GM21786 (cell line): ENCODE measurements at regions not wholly inside any gene's neighbourhood (a gene's known extent, or its start where the extent isn't known, plus 50 kb on each side); places are given as distances from the start of the nearest gene placed in this dataset.
"Not testable (repeated sequence)": the region's sequence is repeated elsewhere in the genome, so short reads cannot be mapped to it uniquely, and the experiment has no call there.

Experiments
- ATAC-seq: cut with Tn5 transposase; IDR thresholded peaks from one replicate; pipeline ENCODE4 v1.9.1; 2021; ENCODE audit not compliant: unreplicated experiment

- ATAC-seq, result peak; percentile 55
Observed at GRCh38 chr4:23970201-23970850, 80.5 kb upstream of the PPARGC1A start.

- no peak for ATAC-seq
Observed at GRCh38 chr4:23969635-23970145, 79.8 kb upstream of the PPARGC1A start.

- ATAC-seq, result no peak
Observed at GRCh38 chr4:23967281-23967680, 77.4 kb upstream of the PPARGC1A start.

- ATAC-seq, result no peak
Observed at GRCh38 chr4:23966725-23967124, 76.9 kb upstream of the PPARGC1A start.

- no peak for ATAC-seq
Observed at GRCh38 chr4:23962462-23962861, 72.6 kb upstream of the PPARGC1A start.

DNA sequence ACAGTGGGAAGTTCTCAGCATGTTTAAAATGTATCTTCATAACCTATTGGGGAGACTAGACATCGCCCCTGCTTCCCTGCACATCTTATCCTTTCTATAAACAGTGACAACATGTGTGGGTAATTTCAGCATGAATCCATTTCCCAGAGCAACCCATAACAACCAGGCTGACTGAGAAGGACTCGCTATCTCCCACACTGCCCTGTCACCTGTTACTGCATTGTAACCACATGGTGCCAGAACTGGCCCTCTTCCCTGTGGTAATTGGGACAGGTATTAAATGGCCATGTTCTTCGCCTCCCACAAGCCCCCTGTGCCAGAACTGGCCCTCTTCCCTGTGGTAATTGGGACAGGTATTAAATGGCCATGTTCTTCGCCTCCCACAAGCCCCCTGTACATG, 71.5 kb upstream of the PPARGC1A start:
- not testable (repeated sequence) for ATAC-seq

DNA sequence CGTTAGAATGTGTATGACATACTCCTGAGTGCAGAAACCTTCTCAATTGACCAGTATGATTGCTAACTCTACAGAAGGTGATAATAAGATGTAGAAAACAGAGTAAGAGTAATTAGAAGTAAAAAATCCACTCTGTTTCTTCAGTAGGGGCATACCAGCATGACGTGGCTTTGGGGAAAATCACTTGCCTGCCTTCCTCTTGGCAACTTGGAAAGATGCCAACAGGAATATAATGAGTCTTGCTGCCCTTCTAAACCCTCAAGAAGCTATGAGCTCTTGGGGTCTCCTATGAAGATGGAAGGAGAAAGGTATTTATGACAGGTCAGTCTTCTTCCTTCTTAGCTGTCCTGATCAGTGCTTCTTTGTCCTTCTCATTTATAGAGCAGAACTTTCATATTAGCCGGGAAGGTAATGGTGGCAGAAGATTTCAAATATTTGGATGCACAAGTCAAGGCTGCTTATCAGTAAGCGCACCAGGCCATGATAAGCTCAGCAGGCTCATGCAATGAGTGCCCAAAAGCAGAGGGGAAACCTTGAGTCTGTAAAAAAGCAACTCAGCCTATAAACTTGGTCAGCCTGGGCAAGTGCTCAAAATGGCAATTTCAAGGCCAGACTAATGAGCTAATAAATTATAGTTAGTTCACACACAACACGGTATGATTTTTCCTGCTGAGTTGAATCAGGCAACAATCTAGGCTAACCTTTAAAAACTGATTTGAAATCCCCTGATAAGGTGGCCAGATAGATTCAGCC, 69.7 kb upstream of the PPARGC1A start:
- ATAC-seq, result no peak

DNA sequence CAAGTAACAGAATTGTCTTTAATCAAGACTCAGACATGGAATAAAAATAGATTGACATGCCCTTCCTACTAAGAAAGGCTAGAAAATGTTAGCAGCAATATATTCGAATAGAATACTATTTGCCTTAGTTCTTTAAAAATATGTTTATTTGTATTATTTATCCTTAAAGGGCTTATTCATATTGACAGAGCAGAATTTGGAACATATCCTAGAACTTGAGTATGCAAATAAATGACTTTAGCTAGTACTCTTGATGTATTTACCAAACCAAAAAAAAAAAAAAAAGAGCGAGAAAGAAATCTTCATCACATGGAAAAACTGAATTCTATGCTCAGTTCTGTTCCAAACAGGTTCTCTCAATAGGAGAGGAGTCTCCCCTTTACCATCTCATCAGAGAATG, 68.9 kb upstream of the PPARGC1A start:
- no peak for ATAC-seq

- no peak for ATAC-seq
Observed at GRCh38 chr4:23957465-23957864, 67.6 kb upstream of the PPARGC1A start.

DNA sequence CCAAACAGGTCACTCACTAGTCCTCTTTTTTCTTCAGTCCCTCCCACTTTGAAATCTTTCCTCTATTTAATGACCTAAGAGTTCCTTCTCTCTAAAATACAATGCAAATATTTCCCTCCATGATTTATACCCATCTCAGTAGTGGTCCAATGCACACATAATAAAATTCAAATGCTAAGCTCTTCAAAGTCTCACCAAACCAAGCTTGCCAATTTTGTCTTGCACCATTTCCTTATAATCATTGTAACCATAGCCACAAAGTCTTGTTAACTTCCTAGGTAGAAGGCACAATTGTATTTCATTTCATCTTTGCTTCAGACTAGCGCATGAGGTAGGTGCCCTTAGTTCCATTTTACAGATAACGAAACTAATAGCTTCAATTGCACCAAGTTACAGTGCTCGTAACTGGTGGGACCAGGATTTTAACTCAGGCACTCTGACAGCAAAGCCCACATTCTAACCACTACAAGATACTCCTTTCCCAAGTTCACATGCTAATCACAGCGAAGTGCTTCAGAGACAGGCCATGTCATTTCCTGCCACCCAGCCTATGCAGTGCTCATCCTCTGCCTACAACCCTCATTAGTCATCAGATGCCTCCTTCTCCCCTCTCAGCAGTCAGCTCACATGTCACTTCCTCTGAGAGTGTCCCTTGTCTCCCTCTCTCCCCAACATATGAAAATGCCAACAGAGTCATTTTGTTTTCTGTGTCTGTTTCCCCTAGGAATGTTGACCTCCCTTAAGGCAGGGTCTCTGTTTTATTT, 66.9 kb upstream of the PPARGC1A start:
- no peak for ATAC-seq

DNA sequence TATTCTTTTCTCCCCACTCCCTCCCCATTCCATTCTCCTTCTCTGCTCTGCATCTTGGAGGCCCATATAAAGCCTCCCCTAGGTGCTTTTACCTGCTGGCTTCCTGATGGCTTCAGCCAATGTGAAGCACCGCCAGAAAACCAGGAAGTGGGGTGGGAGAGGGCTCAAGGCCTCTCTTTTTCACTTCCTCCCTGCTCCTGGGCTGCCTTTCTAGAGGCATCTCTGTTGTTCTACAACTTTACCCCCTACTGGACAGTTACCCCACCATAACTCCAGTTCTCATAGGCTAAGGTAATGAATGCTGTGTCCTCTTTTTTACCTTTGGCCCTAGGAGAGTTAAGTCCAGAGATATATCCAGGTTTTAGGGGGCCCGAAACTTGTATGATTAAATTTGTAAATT, 62.4 kb upstream of the PPARGC1A start:
- ATAC-seq, result no peak

DNA sequence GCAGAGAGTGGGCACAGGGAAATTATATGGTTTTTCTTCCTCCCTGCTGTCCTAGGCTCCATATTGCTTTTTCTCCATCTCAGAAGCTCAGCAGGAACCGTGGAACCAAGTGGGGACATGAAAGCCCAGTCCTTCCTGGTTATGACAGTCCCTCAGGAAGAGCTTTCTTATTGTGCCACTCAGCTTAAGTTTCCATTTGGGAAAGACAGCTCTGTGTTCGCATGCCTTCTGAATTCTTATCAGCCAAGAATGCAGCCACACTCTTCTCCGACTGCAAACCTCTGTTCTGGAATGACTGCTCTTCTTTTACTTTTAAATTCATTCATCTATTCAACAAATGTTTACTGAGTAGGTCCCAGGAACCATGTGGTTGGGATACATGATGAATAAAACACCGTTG, 58.0 kb upstream of the PPARGC1A start:
- no peak for ATAC-seq

DNA sequence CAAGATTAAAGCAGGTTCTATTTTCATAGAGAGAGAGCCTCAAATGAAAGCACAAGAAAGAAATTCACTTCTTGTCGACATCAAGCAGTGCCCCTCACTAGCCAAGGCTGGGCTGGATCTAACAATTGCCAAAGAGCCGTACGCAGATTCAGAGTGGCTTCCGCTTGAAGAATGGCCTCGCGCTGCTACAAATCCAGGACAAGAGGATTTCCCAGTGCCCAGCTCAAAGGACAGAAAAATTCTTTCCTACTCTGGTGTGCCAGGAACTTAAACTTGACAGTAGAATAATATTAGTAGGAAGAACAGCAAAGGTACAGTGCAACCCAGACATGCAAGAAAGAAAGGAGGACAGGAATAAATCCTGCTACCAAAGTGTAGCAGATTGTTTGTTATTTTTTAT, 56.5 kb upstream of the PPARGC1A start:
- no peak for ATAC-seq

- ATAC-seq, result no peak
Observed at GRCh38 chr4:23945451-23946017, 55.7 kb upstream of the PPARGC1A start.

DNA sequence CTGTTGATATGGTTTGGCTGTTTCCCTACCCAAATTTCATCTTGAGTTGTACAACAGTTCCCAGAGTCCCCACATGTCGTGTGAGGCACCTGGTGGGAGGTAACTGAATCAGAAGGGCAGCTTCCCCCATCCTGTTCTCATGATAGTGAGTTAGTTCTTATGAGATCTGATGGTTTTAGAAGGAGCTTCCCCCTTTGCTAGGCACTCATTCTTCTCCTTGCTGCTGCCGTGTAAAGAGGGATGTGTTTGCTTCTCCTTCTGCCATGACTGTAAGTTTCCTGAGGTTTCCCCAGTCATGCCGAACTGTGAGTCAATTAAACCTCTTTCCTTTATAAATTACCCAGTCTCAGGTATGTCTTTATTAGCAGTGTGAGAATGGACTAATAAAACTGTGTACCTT, 54.7 kb upstream of the PPARGC1A start:
- not testable (repeated sequence) for ATAC-seq

- no peak for ATAC-seq
Observed at GRCh38 chr4:23943478-23943877, 53.6 kb upstream of the PPARGC1A start.

- ATAC-seq, result no peak
Observed at GRCh38 chr4:23942471-23942870, 52.6 kb upstream of the PPARGC1A start.
